CD14-positive monocyte (primary cell): ENCODE measurements at regions not wholly inside any gene's neighbourhood (a gene's known extent, or its start where the extent isn't known, plus 50 kb on each side); places are given as distances from the start of the nearest gene placed in this dataset.

Experiments
- DNase-seq, 3 donors: peaks; one replicate each; pipeline ENCODE4 v3.0.0-alpha.2; 2011 to 2022
- H2AFZ ChIP-seq: 2 replicates; pipeline ENCODE4 v1.6.0; 2012; ENCODE audit warnings: mild to moderate bottlenecking, low read depth, low read length, inconsistent platforms; ENCODE audit not compliant: insufficient read depth, poor library complexity, severe bottlenecking
- H3K27ac ChIP-seq, 2 donors: 1 replicate in 1 of 2; 2 replicates in 1 of 2; pipeline ENCODE4 v1.5.1; 2012 to 2013; ENCODE audit warnings: low read length in 2 of 2, control low read depth in 1 of 2, inconsistent platforms in 1 of 2, low read depth in 1 of 2, mild to moderate bottlenecking in 1 of 2
- H3K27me3 ChIP-seq, 2 donors: one replicate each; pipeline versions ENCODE4 v1.6.0 to v1.6.1; 2011 to 2013; ENCODE audit warnings: low read length in 2 of 2; ENCODE audit not compliant: control insufficient read depth in 2 of 2, insufficient read depth in 2 of 2
- H3K36me3 ChIP-seq, 2 donors: replicated peaks in 1 of 2; 1 replicate in 1 of 2; 2 replicates in 1 of 2; pipeline versions ENCODE4 v1.5.1 to v1.6.1; 2012 to 2013; ENCODE audit warnings: low read length in 2 of 2, control low read depth in 1 of 2, inconsistent platforms in 1 of 2, mild to moderate bottlenecking in 1 of 2; ENCODE audit not compliant: insufficient read depth in 2 of 2, control insufficient read depth in 1 of 2
- H3K4me1 ChIP-seq, 2 donors: 1 replicate in 1 of 2; 2 replicates in 1 of 2; pipeline versions ENCODE4 v1.5.1 to v1.6.1; 2012 to 2013; ENCODE audit warnings: low read length in 2 of 2, control low read depth in 1 of 2, inconsistent platforms in 1 of 2, mild to moderate bottlenecking in 1 of 2, moderate library complexity in 1 of 2; ENCODE audit not compliant: insufficient read depth in 2 of 2, control insufficient read depth in 1 of 2
- H3K4me2 ChIP-seq: replicated peaks from 2 replicates; pipeline ENCODE3; 2012; ENCODE audit warnings: low read length, moderate library complexity, mild to moderate bottlenecking; ENCODE audit not compliant: poor library complexity, severe bottlenecking; ENCODE audit errors: extremely low read depth
- H3K4me3 ChIP-seq, 3 experiments: fragments of 200-600 bp in 1 of 3; sonication (generic) in 1 of 3; replicated peaks in 1 of 3; 1 replicate in 2 of 3; 2 replicates in 1 of 3; pipeline ENCODE4 v1.5.1; 2011 to 2013; ENCODE audit warnings: low read length in 3 of 3, mild to moderate bottlenecking in 3 of 3, control low read depth in 2 of 3, low read depth in 2 of 3, inconsistent platforms in 1 of 3, moderate library complexity in 1 of 3
- H3K79me2 ChIP-seq: 2 replicates; pipeline ENCODE4 v1.6.0; 2012; ENCODE audit warnings: mild to moderate bottlenecking, control low read depth, inconsistent platforms, low read length, moderate library complexity; ENCODE audit not compliant: insufficient read depth
- H3K9ac ChIP-seq: 2 replicates; pipeline ENCODE4 v1.6.0; 2017; ENCODE audit warnings: low read length, mild to moderate bottlenecking; ENCODE audit not compliant: insufficient read depth, poor library complexity, severe bottlenecking
- H3K9me3 ChIP-seq, 2 donors: replicated peaks in 1 of 2; 1 replicate in 1 of 2; 2 replicates in 1 of 2; pipeline versions ENCODE4 v1.5.1 to v1.6.1; 2012 to 2013; ENCODE audit warnings: low read length in 2 of 2, control low read depth in 1 of 2; ENCODE audit not compliant: control insufficient read depth in 1 of 2, insufficient read depth in 1 of 2
- H4K20me1 ChIP-seq: 2 replicates; pipeline ENCODE4 v1.6.0; 2012; ENCODE audit warnings: mild to moderate bottlenecking, low read length, control low read depth, moderate library complexity; ENCODE audit not compliant: insufficient read depth
- H3K27ac Mint-ChIP-seq, 7 donors: one replicate each; pipeline ENCODE4 v1.8.0; 2020; ENCODE audit warnings: mild to moderate bottlenecking in 7 of 7, mixed read lengths in 7 of 7, moderate library complexity in 6 of 7, inconsistent platforms in 2 of 7
- H3K27me3 Mint-ChIP-seq, 3 donors: one replicate each; pipeline ENCODE4 v1.8.0; 2021 to 2022; ENCODE audit warnings: low read depth in 3 of 3, mild to moderate bottlenecking in 3 of 3, mixed read lengths in 3 of 3, moderate library complexity in 3 of 3, inconsistent platforms in 1 of 3
- H3K36me3 Mint-ChIP-seq, 2 donors: one replicate each; pipeline ENCODE4 v1.8.0; 2020; ENCODE audit warnings: mixed read lengths in 2 of 2, inconsistent platforms in 1 of 2, mild to moderate bottlenecking in 1 of 2
- H3K4me1 Mint-ChIP-seq: one replicate; pipeline ENCODE4 v1.8.0; 2020; ENCODE audit warnings: mild to moderate bottlenecking, mixed read lengths
- H3K4me3 Mint-ChIP-seq, 2 donors: one replicate each; pipeline ENCODE4 v1.8.0; 2020; ENCODE audit warnings: mild to moderate bottlenecking in 2 of 2, mixed read lengths in 2 of 2, moderate library complexity in 1 of 2
- H3K9me3 Mint-ChIP-seq, 7 donors: one replicate each; pipeline ENCODE4 v1.8.0; 2020 to 2022; ENCODE audit warnings: mixed read lengths in 7 of 7, mild to moderate bottlenecking in 6 of 7, moderate library complexity in 6 of 7, inconsistent platforms in 2 of 7
- WGBS: methylation state at CpG from one replicate; pipeline ENCODE4 v1.1.5; 2013; ENCODE audit warnings: missing lambda C conversion rate; ENCODE audit not compliant: insufficient coverage; 5-methylcytosine and 5-hydroxymethylcytosine counted together
- intact Hi-C, 2 donors: fragments of 100-400 bp; cut with micrococcal nuclease; formaldehyde crosslinking; loops; one replicate each; pipeline versions ENCODE4 v1.15.0 to v1.15.1; 2023
- TF ChIP-seq, protein P1 (sequence below): fragments of 200-600 bp; IDR thresholded peaks from one replicate; pipeline ENCODE4 v1.8.0; 2022; ENCODE audit warnings: antibody characterized with exemption, mild to moderate bottlenecking

GRCh38 chr15:96197721-96198120 is 132.8 kb upstream of the NR2F2 start:
- no peaks in the 10 kb centered on the region for H3K36me3 Mint-ChIP-seq
- no peak overlapping the region for H2AFZ ChIP-seq
- no peak overlapping the region for H3K27ac Mint-ChIP-seq
- no peak overlapping the region for H3K27ac ChIP-seq
- intact Hi-C loops: no loop called here
- peaks cover 0 to 2% (median 0%) of the 10 kb centered on the region in 3 donors for H3K27me3 Mint-ChIP-seq
- no peaks in the 10 kb centered on the region for H3K79me2 ChIP-seq
- DNase-seq: no peak
- H3K36me3 ChIP-seq: no peaks in the 10 kb centered on the region
- H3K4me1 ChIP-seq: no peaks in the 10 kb centered on the region
- 100% methylated on average over 1 of the region's 1 CpG for WGBS
- H3K4me2 ChIP-seq: no peak overlapping the region
- H3K9me3 Mint-ChIP-seq: peaks cover 0 to 11% (median 10%) of the 10 kb centered on the region in 7 donors
- H3K9ac ChIP-seq: no peak overlapping the region
- no peak overlapping the region for H3K4me3 ChIP-seq
- no peaks in the 10 kb centered on the region for H3K4me1 Mint-ChIP-seq
- H3K27me3 ChIP-seq: no peaks in the 10 kb centered on the region
- H3K4me3 Mint-ChIP-seq: no peak overlapping the region
- TF ChIP-seq, protein P1, sequence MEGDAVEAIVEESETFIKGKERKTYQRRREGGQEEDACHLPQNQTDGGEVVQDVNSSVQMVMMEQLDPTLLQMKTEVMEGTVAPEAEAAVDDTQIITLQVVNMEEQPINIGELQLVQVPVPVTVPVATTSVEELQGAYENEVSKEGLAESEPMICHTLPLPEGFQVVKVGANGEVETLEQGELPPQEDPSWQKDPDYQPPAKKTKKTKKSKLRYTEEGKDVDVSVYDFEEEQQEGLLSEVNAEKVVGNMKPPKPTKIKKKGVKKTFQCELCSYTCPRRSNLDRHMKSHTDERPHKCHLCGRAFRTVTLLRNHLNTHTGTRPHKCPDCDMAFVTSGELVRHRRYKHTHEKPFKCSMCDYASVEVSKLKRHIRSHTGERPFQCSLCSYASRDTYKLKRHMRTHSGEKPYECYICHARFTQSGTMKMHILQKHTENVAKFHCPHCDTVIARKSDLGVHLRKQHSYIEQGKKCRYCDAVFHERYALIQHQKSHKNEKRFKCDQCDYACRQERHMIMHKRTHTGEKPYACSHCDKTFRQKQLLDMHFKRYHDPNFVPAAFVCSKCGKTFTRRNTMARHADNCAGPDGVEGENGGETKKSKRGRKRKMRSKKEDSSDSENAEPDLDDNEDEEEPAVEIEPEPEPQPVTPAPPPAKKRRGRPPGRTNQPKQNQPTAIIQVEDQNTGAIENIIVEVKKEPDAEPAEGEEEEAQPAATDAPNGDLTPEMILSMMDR: no peak
- no peaks in the 10 kb centered on the region for H4K20me1 ChIP-seq
- H3K9me3 ChIP-seq: peaks cover 9 to 10% of the 10 kb centered on the region in 2 donors

GRCh38 chr15:96199111-96199510 is 131.4 kb upstream of the NR2F2 start:
- H3K27me3 Mint-ChIP-seq: peaks cover 0 to 2% (median 0%) of the 10 kb centered on the region in 3 donors
- H3K27ac ChIP-seq: no peak overlapping the region

More at GRCh38 chr15:96199111-96199510, 131.4 kb upstream of the NR2F2 start:
- Mint-ChIP-seq H3K4me1 (no peaks in the 10 kb centered on the region), H3K36me3 (no peaks in the 10 kb centered on the region), H3K27ac (no peak overlapping the region), H3K4me3 (no peak overlapping the region), H3K9me3 (peaks cover 0 to 13% (median 10%) of the 10 kb centered on the region in 7 donors)
- intact Hi-C loops: no loop called here
- no peak for DNase-seq
- Histone ChIP-seq H3K79me2 (no peaks in the 10 kb centered on the region), H3K9ac (no peak overlapping the region), H4K20me1 (no peaks in the 10 kb centered on the region), H3K4me2 (no peak overlapping the region), H3K36me3 (no peaks in the 10 kb centered on the region), H3K4me1 (no peaks in the 10 kb centered on the region), H3K4me3 (no peak overlapping the region), H2AFZ (no peak overlapping the region), H3K27me3 (no peaks in the 10 kb centered on the region), H3K9me3 (peaks cover 9 to 12% of the 10 kb centered on the region in 2 donors)
- TF ChIP-seq, protein P1: no peak
